IMR-90 (cell line): ENCODE measurements at regions not wholly inside any gene's neighbourhood (a gene's known extent, or its start where the extent isn't known, plus 50 kb on each side); places are given as distances from the start of the nearest gene placed in this dataset.

ENCODE experiments used
- ATAC-seq: fragments of 200-7000 bp; cut with Tn5 transposase; 2 replicates; pipeline ENCODE4 v1.9.1; 2020; ENCODE audit warnings: low read depth, mild to moderate bottlenecking, moderate library complexity
- BruUV-seq: library from RNA; stranded (reverse); fragments of 400-500 nt; replicated peaks from 2 replicates; lab custom pipeline; 2021; lab: Mats Ljungman, UMichigan
- CTCF ChIA-PET: fragments of 300-600 bp; formaldehyde crosslinking; extraction: SDS; loops from one replicate; lab custom pipeline; 2021; ENCODE audit warnings: antibody characterized with exemption; lab: Yijun Ruan, JAX
- POLR2A ChIA-PET: fragments of 300-600 bp; sonication (Branson Sonifier 250); formaldehyde crosslinking; loops from one replicate; lab custom pipeline; 2022; ENCODE audit warnings: antibody characterized with exemption; ENCODE audit not compliant: unreplicated experiment; lab: Charles Lee
- DNase-seq: peaks from one replicate; pipeline ENCODE4 v3.0.0; 2013
- H2AFZ ChIP-seq: replicated peaks from 2 replicates; pipeline ENCODE3; 2013; ENCODE audit warnings: low read length, mild to moderate bottlenecking; ENCODE audit not compliant: poor library complexity
- H2AK5ac ChIP-seq: 2 replicates; pipeline ENCODE4 v1.6.1; 2013; ENCODE audit warnings: low read depth, low read length, inconsistent platforms
- H2AK9ac ChIP-seq: replicated peaks from 2 replicates; pipeline ENCODE3; 2013; ENCODE audit warnings: mild to moderate bottlenecking, low read depth, low read length, moderate library complexity; ENCODE audit not compliant: poor library complexity
- H2BK120ac ChIP-seq: 2 replicates; pipeline ENCODE4 v1.6.1; 2013; ENCODE audit warnings: low read depth, low read length, inconsistent platforms
- H2BK15ac ChIP-seq: 3 replicates; pipeline ENCODE4 v1.6.1; 2013; ENCODE audit warnings: low read depth, low read length, inconsistent platforms
- H2BK20ac ChIP-seq: 2 replicates; pipeline ENCODE4 v1.6.1; 2013; ENCODE audit warnings: low read depth, mild to moderate bottlenecking, inconsistent platforms, low read length, moderate library complexity
- H2BK5ac ChIP-seq: 2 replicates; pipeline ENCODE4 v1.6.1; 2013; ENCODE audit warnings: mild to moderate bottlenecking, low read depth, low read length, inconsistent platforms; ENCODE audit not compliant: poor library complexity, severe bottlenecking
- H3K14ac ChIP-seq: replicated peaks from 2 replicates; pipeline ENCODE4 v1.6.1; 2013; ENCODE audit warnings: low read depth, low read length, inconsistent platforms
- H3K18ac ChIP-seq: 2 replicates; pipeline ENCODE4 v1.6.1; 2013; ENCODE audit warnings: low read depth, low read length, control low read depth
- H3K23ac ChIP-seq: 2 replicates; pipeline ENCODE4 v1.6.1; 2013; ENCODE audit warnings: low read depth, low read length, inconsistent platforms
- H3K27ac ChIP-seq: 2 replicates; pipeline ENCODE4 v1.5.1; 2013; ENCODE audit warnings: mild to moderate bottlenecking, control low read depth, low read length; ENCODE audit not compliant: insufficient read depth
- H3K27me3 ChIP-seq: 2 replicates; pipeline ENCODE4 v1.6.1; 2013; ENCODE audit warnings: low read length; ENCODE audit not compliant: control insufficient read depth, insufficient read depth
- H3K36me3 ChIP-seq: 2 replicates; pipeline ENCODE4 v1.6.1; 2013; ENCODE audit warnings: low read length, mixed read lengths; ENCODE audit not compliant: control insufficient read depth, insufficient read depth
- H3K4ac ChIP-seq: 2 replicates; pipeline ENCODE4 v1.6.1; 2013; ENCODE audit warnings: low read depth, low read length, inconsistent platforms
- H3K4me1 ChIP-seq: 2 replicates; pipeline ENCODE4 v1.6.1; 2013; ENCODE audit warnings: low read length, mixed read lengths; ENCODE audit not compliant: control insufficient read depth, insufficient read depth
- H3K4me2 ChIP-seq: 2 replicates; pipeline ENCODE4 v1.6.1; 2013; ENCODE audit warnings: low read depth, mild to moderate bottlenecking, control low read depth, low read length, moderate library complexity
- H3K4me3 ChIP-seq: 2 replicates; pipeline ENCODE4 v1.5.1; 2013; ENCODE audit warnings: low read depth, mild to moderate bottlenecking, control low read depth, low read length, moderate library complexity; ENCODE audit not compliant: insufficient read depth
- H3K56ac ChIP-seq: 2 replicates; pipeline ENCODE4 v1.6.1; 2013; ENCODE audit warnings: low read length, inconsistent platforms; ENCODE audit not compliant: insufficient read depth; ENCODE audit errors: extremely low read depth
- H3K79me1 ChIP-seq, 2 experiments: 2 replicates each; pipeline ENCODE4 v1.6.1; 2013; ENCODE audit warnings: low read length in 2 of 2, inconsistent platforms in 1 of 2, low read depth in 1 of 2
- H3K9ac ChIP-seq: 2 replicates; pipeline ENCODE4 v1.6.1; 2013; ENCODE audit warnings: low read depth, low read length, control low read depth
- H3K9me1 ChIP-seq: 2 replicates; pipeline ENCODE4 v1.6.1; 2013; ENCODE audit warnings: low read length, inconsistent platforms; ENCODE audit not compliant: insufficient read depth
- H3K9me3 ChIP-seq: 2 replicates; pipeline ENCODE4 v1.6.1; 2013; ENCODE audit warnings: low read length; ENCODE audit not compliant: control insufficient read depth, insufficient read depth
- H4K20me1 ChIP-seq: 2 replicates; pipeline ENCODE4 v1.6.1; 2013; ENCODE audit warnings: low read length, inconsistent platforms; ENCODE audit not compliant: insufficient read depth
- H4K5ac ChIP-seq: 2 replicates; pipeline ENCODE4 v1.6.1; 2013; ENCODE audit warnings: mild to moderate bottlenecking, low read depth, low read length, control low read depth
- H4K8ac ChIP-seq, 2 experiments: 2 replicates each; pipeline ENCODE4 v1.6.1; 2013; ENCODE audit warnings: low read depth in 2 of 2, low read length in 2 of 2, control low read depth in 1 of 2, inconsistent platforms in 1 of 2
- H4K91ac ChIP-seq: 2 replicates; pipeline ENCODE4 v1.6.1; 2013; ENCODE audit warnings: low read depth, low read length, inconsistent platforms; ENCODE audit not compliant: insufficient read depth
- BHLHE40 ChIP-seq: fragments of 150-350 bp; IDR thresholded peaks from 2 replicates; pipeline ENCODE4 v1.6.1; 2016; ENCODE audit warnings: mild to moderate bottlenecking, low read depth, low read length
- CEBPB ChIP-seq: IDR thresholded peaks from 2 replicates; pipeline ENCODE4 v1.6.1; 2012; ENCODE audit warnings: low read depth, low read length, improper control_type of control experiment
- CHD1 ChIP-seq: IDR thresholded peaks from 2 replicates; pipeline ENCODE4 v1.6.1; 2012; ENCODE audit warnings: low read depth, low read length, improper control_type of control experiment
- FOS ChIP-seq: fragments of 150-350 bp; IDR thresholded peaks from 2 replicates; pipeline ENCODE4 v1.6.1; 2016; ENCODE audit warnings: low read depth, low read length
- MAFK ChIP-seq: IDR thresholded peaks from 2 replicates; pipeline ENCODE4 v1.6.1; 2012; ENCODE audit warnings: low read depth, low read length, improper control_type of control experiment
- MAZ ChIP-seq: IDR thresholded peaks from 2 replicates; pipeline ENCODE4 v1.6.1; 2012; ENCODE audit warnings: low read depth, mild to moderate bottlenecking, low read length, improper control_type of control experiment, moderate library complexity, borderline replicate concordance
- MXI1 ChIP-seq: IDR thresholded peaks from 2 replicates; pipeline ENCODE4 v1.6.1; 2012; ENCODE audit warnings: low read depth, mild to moderate bottlenecking, low read length, moderate library complexity, borderline replicate concordance
- NFE2L2 ChIP-seq: fragments of 150-350 bp; IDR thresholded peaks from 2 replicates; pipeline ENCODE4 v1.6.1; 2016; ENCODE audit warnings: low read depth, mild to moderate bottlenecking, low read length
- POLR2A ChIP-seq: IDR thresholded peaks from 2 replicates; pipeline ENCODE4 v1.6.1; 2012; ENCODE audit warnings: mild to moderate bottlenecking, low read depth, low read length
- RAD21 ChIP-seq: IDR thresholded peaks from 2 replicates; pipeline ENCODE4 v1.6.1; 2012; ENCODE audit warnings: low read length, improper control_type of control experiment
- RCOR1 ChIP-seq: IDR thresholded peaks from 2 replicates; pipeline ENCODE4 v1.6.1; 2012; ENCODE audit warnings: mild to moderate bottlenecking, low read length, improper control_type of control experiment; ENCODE audit not compliant: insufficient replicate concordance
- RFX5 ChIP-seq: IDR thresholded peaks from 2 replicates; pipeline ENCODE4 v1.8.0; 2012; ENCODE audit warnings: low read depth, mild to moderate bottlenecking, low read length, moderate library complexity
- SMC3 ChIP-seq: fragments of 150-350 bp; IDR thresholded peaks from 2 replicates; pipeline ENCODE4 v1.6.1; 2016; ENCODE audit warnings: low read depth, mild to moderate bottlenecking, antibody characterized with exemption, low read length, moderate library complexity
- WGBS, 2 experiments: methylation state at CpG; one replicate each; pipeline versions ENCODE4 v1.1.5 to v1.1.7; 2013; ENCODE audit warnings: missing lambda C conversion rate in 2 of 2; ENCODE audit not compliant: insufficient read length in 1 of 2; ENCODE audit errors: extremely low coverage in 2 of 2; 5-methylcytosine and 5-hydroxymethylcytosine counted together
- dilution Hi-C: fragments of 300-500 bp; cut with HindIII; formaldehyde crosslinking; loops from one replicate; pipeline ENCODE4 v1.14.3; 2018; ENCODE audit warnings: low sequenced_read_pairs; ENCODE audit not compliant: unreplicated experiment
- in situ Hi-C: fragments of 300-500 bp; cut with MboI; formaldehyde crosslinking; loops from 3 replicates; pipeline ENCODE4 v1.14.3; 2019; ENCODE audit warnings: low sequenced_read_pairs, inconsistent platforms, mixed read lengths
- intact Hi-C: fragments of 100-400 bp; cut with micrococcal nuclease; formaldehyde crosslinking; loops from 2 replicates; pipeline ENCODE4 v1.10.0; 2022
- TF ChIP-seq, protein P1 (sequence below): fragments of 150-350 bp; IDR thresholded peaks from 2 replicates; pipeline ENCODE4 v1.6.1; 2016; ENCODE audit warnings: low read depth, mild to moderate bottlenecking, low read length, moderate library complexity, borderline replicate concordance
- TF ChIP-seq, protein P2 (sequence below): conservative IDR thresholded peaks from 2 replicates; pipeline ENCODE4 v1.5.1; 2012; ENCODE audit warnings: mild to moderate bottlenecking, low read depth, low read length, improper control_type of control experiment
- TF ChIP-seq, protein P3 (sequence below): fragments of 150-350 bp; IDR thresholded peaks from 2 replicates; pipeline ENCODE4 v1.6.1; 2017; ENCODE audit warnings: mild to moderate bottlenecking, antibody characterized with exemption, low read length, low read depth

DNA sequence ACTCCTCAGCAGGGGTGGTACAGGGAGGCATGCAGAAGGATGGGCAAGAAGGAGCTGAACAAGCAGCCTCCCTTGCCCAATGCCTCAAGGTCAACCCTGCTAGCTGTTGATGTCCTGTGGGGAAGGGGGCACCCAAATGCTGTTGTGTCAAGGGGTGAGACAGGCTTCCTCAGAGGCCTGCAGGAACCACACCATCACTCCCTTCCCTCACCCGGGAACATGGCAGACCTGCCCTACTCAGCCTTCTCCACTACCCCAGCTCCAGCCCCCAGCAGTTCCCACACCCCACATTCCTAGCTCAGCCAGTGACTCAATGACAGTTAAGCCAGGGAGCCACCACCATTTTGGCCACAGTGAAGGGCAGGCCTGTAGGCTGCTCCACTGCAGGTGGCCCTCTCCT lies 53.9 kb upstream of the RMP24 start:
- H3K9ac ChIP-seq = no peak overlapping the region
- no TSS peak for BruUV-seq
- no peak overlapping the region for H2AK5ac ChIP-seq
- H3K18ac ChIP-seq = no peak overlapping the region
- no peak overlapping the region for H4K8ac ChIP-seq
- in situ Hi-C loops = no loop called here
- no peaks in the 10 kb centered on the region for H3K36me3 ChIP-seq
- no peaks in the 10 kb centered on the region for H3K4me1 ChIP-seq
- H3K27ac ChIP-seq = no peak overlapping the region
- ChIA-PET CTCF (no interaction called here), POLR2A (no interaction called here)
- H3K9me3 ChIP-seq = no peaks in the 10 kb centered on the region
- H2BK20ac ChIP-seq = no peak overlapping the region
- H2AK9ac ChIP-seq = no peak overlapping the region
- H3K4ac ChIP-seq = no peak overlapping the region
- TF ChIP-seq SMC3 = no peak
- TF ChIP-seq, protein P1, sequence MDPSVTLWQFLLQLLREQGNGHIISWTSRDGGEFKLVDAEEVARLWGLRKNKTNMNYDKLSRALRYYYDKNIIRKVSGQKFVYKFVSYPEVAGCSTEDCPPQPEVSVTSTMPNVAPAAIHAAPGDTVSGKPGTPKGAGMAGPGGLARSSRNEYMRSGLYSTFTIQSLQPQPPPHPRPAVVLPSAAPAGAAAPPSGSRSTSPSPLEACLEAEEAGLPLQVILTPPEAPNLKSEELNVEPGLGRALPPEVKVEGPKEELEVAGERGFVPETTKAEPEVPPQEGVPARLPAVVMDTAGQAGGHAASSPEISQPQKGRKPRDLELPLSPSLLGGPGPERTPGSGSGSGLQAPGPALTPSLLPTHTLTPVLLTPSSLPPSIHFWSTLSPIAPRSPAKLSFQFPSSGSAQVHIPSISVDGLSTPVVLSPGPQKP = no peak
- no peak for TF ChIP-seq MAZ
- no peak for TF ChIP-seq MAFK
- TF ChIP-seq MXI1 = no peak
- TF ChIP-seq NFE2L2 = no peak
- no peak for TF ChIP-seq RCOR1
- TF ChIP-seq RAD21 = no peak
- TF ChIP-seq CEBPB = no peak
- TF ChIP-seq, protein P2, sequence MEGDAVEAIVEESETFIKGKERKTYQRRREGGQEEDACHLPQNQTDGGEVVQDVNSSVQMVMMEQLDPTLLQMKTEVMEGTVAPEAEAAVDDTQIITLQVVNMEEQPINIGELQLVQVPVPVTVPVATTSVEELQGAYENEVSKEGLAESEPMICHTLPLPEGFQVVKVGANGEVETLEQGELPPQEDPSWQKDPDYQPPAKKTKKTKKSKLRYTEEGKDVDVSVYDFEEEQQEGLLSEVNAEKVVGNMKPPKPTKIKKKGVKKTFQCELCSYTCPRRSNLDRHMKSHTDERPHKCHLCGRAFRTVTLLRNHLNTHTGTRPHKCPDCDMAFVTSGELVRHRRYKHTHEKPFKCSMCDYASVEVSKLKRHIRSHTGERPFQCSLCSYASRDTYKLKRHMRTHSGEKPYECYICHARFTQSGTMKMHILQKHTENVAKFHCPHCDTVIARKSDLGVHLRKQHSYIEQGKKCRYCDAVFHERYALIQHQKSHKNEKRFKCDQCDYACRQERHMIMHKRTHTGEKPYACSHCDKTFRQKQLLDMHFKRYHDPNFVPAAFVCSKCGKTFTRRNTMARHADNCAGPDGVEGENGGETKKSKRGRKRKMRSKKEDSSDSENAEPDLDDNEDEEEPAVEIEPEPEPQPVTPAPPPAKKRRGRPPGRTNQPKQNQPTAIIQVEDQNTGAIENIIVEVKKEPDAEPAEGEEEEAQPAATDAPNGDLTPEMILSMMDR = no peak
- no peak for TF ChIP-seq CHD1
- TF ChIP-seq RFX5 = no peak
- no peak for TF ChIP-seq BHLHE40
- no peak for TF ChIP-seq FOS
- TF ChIP-seq, protein P3, sequence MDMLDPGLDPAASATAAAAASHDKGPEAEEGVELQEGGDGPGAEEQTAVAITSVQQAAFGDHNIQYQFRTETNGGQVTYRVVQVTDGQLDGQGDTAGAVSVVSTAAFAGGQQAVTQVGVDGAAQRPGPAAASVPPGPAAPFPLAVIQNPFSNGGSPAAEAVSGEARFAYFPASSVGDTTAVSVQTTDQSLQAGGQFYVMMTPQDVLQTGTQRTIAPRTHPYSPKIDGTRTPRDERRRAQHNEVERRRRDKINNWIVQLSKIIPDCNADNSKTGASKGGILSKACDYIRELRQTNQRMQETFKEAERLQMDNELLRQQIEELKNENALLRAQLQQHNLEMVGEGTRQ = no peak
- no peak for TF ChIP-seq POLR2A
- H3K56ac ChIP-seq = no peak overlapping the region
- dilution Hi-C loops = no loop called here
- no peak overlapping the region for H3K23ac ChIP-seq
- WGBS, 2 experiments = 100% methylated on average over 1 of the region's 1 CpG; no CpG with 5 or more reads in 1 of the 2 experiments
- no peak overlapping the region for H2BK120ac ChIP-seq
- no peaks in the 10 kb centered on the region for H3K9me1 ChIP-seq
- no peak overlapping the region for H3K4me3 ChIP-seq
- no peak overlapping the region for H2AFZ ChIP-seq
- intact Hi-C loops = no loop called here
- H4K91ac ChIP-seq = no peak overlapping the region
- H3K79me1 ChIP-seq = no peaks in the 10 kb centered on the region
- no peak overlapping the region for H2BK15ac ChIP-seq
- H3K14ac ChIP-seq = no peak overlapping the region
- DNase-seq (no peak), ATAC-seq (no peak)
- peaks cover 15% of the 10 kb centered on the region for H3K27me3 ChIP-seq
- no peak overlapping the region for H2BK5ac ChIP-seq
- H4K5ac ChIP-seq = no peak overlapping the region
- H3K4me2 ChIP-seq = no peak overlapping the region
- H4K20me1 ChIP-seq = no peaks in the 10 kb centered on the region
